PC-9 (cell line): ENCODE measurements at regions not wholly inside any gene's neighbourhood (a gene's known extent, or its start where the extent isn't known, plus 50 kb on each side); places are given as distances from the start of the nearest gene placed in this dataset.

Source experiments
- BruUV-seq: library from RNA; stranded (reverse); fragments of 400-500 nt; replicated peaks from 2 replicates; lab custom pipeline; 2021; lab: Mats Ljungman, UMichigan
- CTCF ChIA-PET: fragments of 300-600 bp; sonication (Branson Sonifier 250); formaldehyde crosslinking; loops from one replicate; lab custom pipeline; 2022; ENCODE audit warnings: antibody characterized with exemption; lab: Charles Lee
- POLR2A ChIA-PET: fragments of 300-600 bp; sonication (Branson Sonifier 250); formaldehyde crosslinking; loops from one replicate; lab custom pipeline; 2022; ENCODE audit warnings: antibody characterized with exemption; ENCODE audit not compliant: unreplicated experiment; lab: Charles Lee
- DNase-seq, 2 experiments: peaks; one replicate each; pipeline versions ENCODE4 v3.0.0 to v3.0.0-alpha.2; 2015 to 2022; ENCODE audit warnings: mixed read lengths in 1 of 2
- H2AFZ ChIP-seq: fragments of 200-600 bp; sonication (generic); 2 replicates; pipeline ENCODE4 v1.8.1; 2017; ENCODE audit warnings: antibody characterized with exemption
- H3F3A ChIP-seq: fragments of 200-600 bp; sonication (generic); 2 replicates; pipeline ENCODE4 v1.8.1; 2017; ENCODE audit warnings: antibody characterized with exemption, mild to moderate bottlenecking, low read depth; ENCODE audit not compliant: insufficient read depth
- H3K27ac ChIP-seq: fragments of 200-600 bp; sonication (generic); 2 replicates; pipeline ENCODE4 v1.6.1; 2016; ENCODE audit warnings: mixed run types
- H3K27me3 ChIP-seq: fragments of 200-600 bp; sonication (generic); 2 replicates; pipeline ENCODE4 v1.6.1; 2016; ENCODE audit warnings: low read depth, mixed run types; ENCODE audit not compliant: insufficient read depth
- H3K36me3 ChIP-seq: fragments of 200-600 bp; sonication (generic); 2 replicates; pipeline ENCODE4 v1.6.1; 2016; ENCODE audit warnings: low read depth, mixed run types
- H3K4me1 ChIP-seq: fragments of 200-600 bp; sonication (generic); replicated peaks from 2 replicates; pipeline ENCODE4 v1.6.1; 2016; ENCODE audit warnings: mixed run types; ENCODE audit not compliant: insufficient read depth
- H3K4me2 ChIP-seq: fragments of 200-600 bp; sonication (generic); 2 replicates; pipeline ENCODE4 v1.6.1; 2017; ENCODE audit warnings: mixed run types
- H3K4me3 ChIP-seq: fragments of 200-600 bp; sonication (generic); 2 replicates; pipeline ENCODE4 v1.6.1; 2016; ENCODE audit warnings: mixed run types
- H3K79me2 ChIP-seq: fragments of 200-600 bp; sonication (generic); 2 replicates; pipeline ENCODE4 v1.6.1; 2017; ENCODE audit warnings: low read depth, mixed run types
- H3K9me2 ChIP-seq: fragments of 200-600 bp; sonication (generic); 2 replicates; pipeline ENCODE4 v1.8.1; 2017; ENCODE audit warnings: mild to moderate bottlenecking; ENCODE audit not compliant: insufficient read depth
- H3K9me3 ChIP-seq: fragments of 200-600 bp; sonication (generic); 2 replicates; pipeline ENCODE4 v1.8.1; 2016; ENCODE audit warnings: low read depth; ENCODE audit not compliant: insufficient read depth
- H4K20me1 ChIP-seq: fragments of 200-600 bp; sonication (generic); 2 replicates; pipeline ENCODE4 v1.8.1; 2017; ENCODE audit not compliant: insufficient read depth
- CTCF ChIP-seq: fragments of 200-600 bp; sonication (generic); conservative IDR thresholded peaks from 2 replicates; pipeline ENCODE4 v1.6.1; 2017; ENCODE audit warnings: mixed run types, antibody characterized with exemption, mild to moderate bottlenecking, moderate library complexity
- EZH2 ChIP-seq: fragments of 200-600 bp; sonication (generic); IDR thresholded peaks from 2 replicates; pipeline ENCODE4 v1.8.0; 2017; ENCODE audit warnings: antibody characterized with exemption, low read depth
- intact Hi-C: fragments of 100-400 bp; cut with micrococcal nuclease; formaldehyde crosslinking; loops from one replicate; pipeline ENCODE4 v1.10.0; 2022; ENCODE audit not compliant: unreplicated experiment

DNA sequence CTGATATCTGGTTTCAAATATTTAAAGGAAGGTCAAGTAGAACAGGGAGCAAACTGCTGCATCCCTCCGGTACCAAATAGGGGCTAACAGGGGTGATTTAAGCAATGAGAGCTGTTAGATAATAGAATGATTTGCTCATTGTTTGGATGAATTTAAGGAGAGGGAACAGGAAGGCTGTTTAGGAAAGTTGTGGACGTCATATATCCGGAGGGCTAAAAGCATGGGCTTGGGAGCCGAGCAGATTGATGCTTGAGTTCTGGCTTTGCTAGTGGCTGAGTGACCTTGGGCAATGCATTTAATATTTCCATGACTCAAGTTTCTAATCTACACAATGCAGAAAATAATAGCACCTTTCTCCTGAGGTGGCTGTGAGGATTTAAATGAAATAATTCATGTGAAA, 85.4 kb upstream of the RPS23 start:
- Histone ChIP-seq H3K27me3 (no peaks in the 10 kb centered on the region), H3F3A (peaks cover 12% of the 10 kb centered on the region; the same call in 1 of the 2 replicates), H3K9me2 (no peaks in the 10 kb centered on the region), H4K20me1 (no peaks in the 10 kb centered on the region), H3K36me3 (no peaks in the 10 kb centered on the region), H3K9me3 (no peaks in the 10 kb centered on the region; the same call in 1 of the 2 replicates), H2AFZ (no peak overlapping the region), H3K4me3 (no peak overlapping the region), H3K4me1 (peaks cover 8% of the 10 kb centered on the region), H3K4me2 (no peak overlapping the region), H3K27ac (no peak overlapping the region), H3K79me2 (no peaks in the 10 kb centered on the region)
- ChIA-PET CTCF (no interaction called here), POLR2A (no interaction called here)
- DNase-seq: peak in 1 of 2 experiments; percentile 10
- intact Hi-C loops: no loop called here
- no peak for TF ChIP-seq CTCF
- TF ChIP-seq EZH2: no peak
- BruUV-seq: no TSS peak

DNA sequence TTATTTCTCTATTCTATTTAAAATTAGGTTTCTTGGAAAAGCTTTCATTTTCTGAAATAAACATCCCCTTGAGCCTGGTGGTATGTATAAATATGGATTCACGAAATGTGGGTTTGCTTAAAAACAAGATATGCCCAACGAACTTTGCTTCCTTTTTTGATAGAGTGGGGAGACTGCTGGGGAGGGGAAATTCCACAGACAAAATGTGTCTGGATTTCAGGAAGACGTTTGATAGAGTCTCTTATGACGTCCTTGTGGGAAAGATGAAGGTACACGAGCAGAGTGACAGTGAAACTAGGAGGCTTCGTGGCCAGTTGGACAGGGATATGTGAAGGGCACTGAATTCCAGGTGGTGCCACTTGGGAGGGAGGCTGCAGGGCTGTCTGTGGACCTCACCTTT, 84.5 kb upstream of the RPS23 start:
- Histone ChIP-seq H3K79me2 (no peaks in the 10 kb centered on the region), H3K4me3 (no peak overlapping the region), H3K27me3 (no peaks in the 10 kb centered on the region), H3K27ac (no peak overlapping the region), H3F3A (peaks cover 12% of the 10 kb centered on the region; the same call in 1 of the 2 replicates), H3K4me2 (no peak overlapping the region), H2AFZ (no peak overlapping the region), H3K4me1 (peaks cover 12% of the 10 kb centered on the region), H3K9me3 (no peaks in the 10 kb centered on the region; the same call in 1 of the 2 replicates), H3K36me3 (no peaks in the 10 kb centered on the region), H4K20me1 (no peaks in the 10 kb centered on the region), H3K9me2 (no peaks in the 10 kb centered on the region)
- TF ChIP-seq CTCF (no peak), EZH2 (no peak)
- DNase-seq: no peak
- intact Hi-C loops: no loop called here
- no TSS peak for BruUV-seq
- POLR2A ChIA-PET: no interaction called here
- CTCF ChIA-PET: no interaction called here

DNA sequence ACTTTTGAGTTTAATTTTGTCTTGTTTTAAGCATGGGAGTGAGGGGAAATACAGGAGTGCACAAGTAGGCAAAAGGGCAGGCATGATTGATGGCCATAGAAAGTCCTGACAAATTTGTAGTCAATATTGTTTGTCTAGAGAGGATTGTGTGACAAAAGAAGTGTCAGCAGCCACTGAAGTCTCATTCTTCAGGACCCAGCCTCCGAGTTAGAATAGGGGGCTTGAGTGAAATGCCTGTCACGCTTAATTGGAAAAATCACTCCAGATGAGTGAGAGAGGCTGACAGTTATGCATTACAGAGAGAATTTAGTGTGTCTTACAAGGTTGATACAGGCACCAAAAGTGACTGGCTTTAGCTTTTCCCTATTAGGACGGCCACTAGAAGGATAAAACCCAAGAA, 81.9 kb upstream of the RPS23 start:
- H4K20me1 ChIP-seq: no peaks in the 10 kb centered on the region
- no peak overlapping the region for H3K4me3 ChIP-seq
- BruUV-seq: no TSS peak
- POLR2A ChIA-PET: interaction anchor here (0.7 kb wide), 1 partner anchor 571 kb away, joined by 13 read pairs; no protein-coding TSS in a partner anchor
- H3K4me2 ChIP-seq: no peak overlapping the region
- no peaks in the 10 kb centered on the region for H3K27me3 ChIP-seq
- intact Hi-C loops: no loop called here
- H3K27ac ChIP-seq: no peak overlapping the region
- H3F3A ChIP-seq: peaks cover 7% of the 10 kb centered on the region
- TF ChIP-seq EZH2 (no peak), CTCF (no peak)
- H3K79me2 ChIP-seq: no peaks in the 10 kb centered on the region
- no peaks in the 10 kb centered on the region for H3K9me2 ChIP-seq
- no peak for DNase-seq
- peaks cover 6% of the 10 kb centered on the region for H3K4me1 ChIP-seq
- CTCF ChIA-PET: no interaction called here
- no peak overlapping the region for H2AFZ ChIP-seq
- H3K36me3 ChIP-seq: no peaks in the 10 kb centered on the region
- no peaks in the 10 kb centered on the region; the same call in 1 of the 2 replicates for H3K9me3 ChIP-seq
